ENCODE measurements at regions not wholly inside any gene's neighbourhood (a gene's known extent, or its start where the extent isn't known, plus 50 kb on each side); places are given as distances from the start of the nearest gene placed in this dataset.

DNA sequence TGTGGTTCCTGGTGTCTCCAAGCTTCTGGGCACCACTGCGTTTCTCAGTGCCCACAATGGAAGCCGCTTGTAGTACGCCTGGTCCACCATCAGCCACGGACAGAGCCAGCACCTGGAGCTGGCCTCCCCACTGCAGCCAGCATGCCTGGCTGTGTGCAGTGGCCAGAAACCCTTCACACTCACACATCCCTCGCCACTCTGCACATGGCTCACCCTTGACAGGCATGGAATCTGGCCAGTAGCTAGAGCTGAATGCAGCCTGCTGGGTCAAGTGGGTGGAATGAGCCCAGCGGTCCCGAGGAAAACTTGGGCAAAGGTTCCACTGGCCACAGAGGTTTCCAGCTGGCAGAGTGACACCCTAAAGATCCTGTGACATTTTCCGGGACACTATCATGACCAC is 146.0 kb upstream of the ADO start:
- H3K4me3 ChIP-seq (ENCODE audit: low read length in 2 of 2) = no peak overlapping the region
- no peaks in the 10 kb centered on the region for H3K36me3 ChIP-seq (ENCODE audit: control insufficient read depth in 2 of 2, insufficient read depth in 2 of 2, low read length in 2 of 2)
- no peak overlapping the region for H3K9ac ChIP-seq (ENCODE audit: low read depth in 1 of 2, low read length in 2 of 2)
- no peaks in the 10 kb centered on the region for H3K4me1 ChIP-seq (ENCODE audit: control insufficient read depth in 2 of 2, insufficient read depth in 2 of 2, low read length in 2 of 2)
- H3K9me3 ChIP-seq (ENCODE audit: control insufficient read depth in 2 of 2, low read length in 2 of 2) = no peaks in the 10 kb centered on the region
- no peak overlapping the region for H3K27ac ChIP-seq (ENCODE audit: low read depth in 2 of 2, low read length in 2 of 2)
- H3K27me3 ChIP-seq (ENCODE audit: control insufficient read depth in 2 of 2, insufficient read depth in 2 of 2, low read length in 2 of 2) = no peaks in the 10 kb centered on the region

DNA sequence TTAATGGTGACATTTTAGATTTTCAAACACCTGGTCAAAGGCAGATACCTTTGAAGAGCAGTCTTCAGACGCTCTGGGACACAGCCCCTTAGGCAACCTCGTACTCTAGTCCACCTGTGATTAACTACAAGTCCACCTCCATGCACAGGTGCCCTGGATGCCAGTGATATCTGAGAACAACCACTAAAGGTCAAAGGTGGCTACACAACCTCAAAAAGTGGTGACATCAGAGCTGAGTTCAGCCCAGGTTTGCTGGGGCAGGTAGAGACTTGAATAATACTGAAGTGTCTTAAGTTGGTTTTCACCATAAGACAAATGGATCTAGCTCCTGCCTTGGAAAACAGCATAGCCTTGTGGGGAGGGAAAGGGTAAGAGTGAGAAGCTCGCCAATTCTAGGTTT is 143.4 kb upstream of the ADO start:
- H3K27ac ChIP-seq (ENCODE audit: low read depth in 2 of 2, low read length in 2 of 2) = no peak overlapping the region
- H3K4me1 ChIP-seq (ENCODE audit: control insufficient read depth in 2 of 2, insufficient read depth in 2 of 2, low read length in 2 of 2) = no peaks in the 10 kb centered on the region
- H3K9me3 ChIP-seq (ENCODE audit: control insufficient read depth in 2 of 2, low read length in 2 of 2) = no peaks in the 10 kb centered on the region
- H3K27me3 ChIP-seq (ENCODE audit: control insufficient read depth in 2 of 2, insufficient read depth in 2 of 2, low read length in 2 of 2) = no peaks in the 10 kb centered on the region
- H3K36me3 ChIP-seq (ENCODE audit: control insufficient read depth in 2 of 2, insufficient read depth in 2 of 2, low read length in 2 of 2) = no peaks in the 10 kb centered on the region
- no peak overlapping the region for H3K9ac ChIP-seq (ENCODE audit: low read depth in 1 of 2, low read length in 2 of 2)
- no peak overlapping the region for H3K4me3 ChIP-seq (ENCODE audit: low read length in 2 of 2)

DNA sequence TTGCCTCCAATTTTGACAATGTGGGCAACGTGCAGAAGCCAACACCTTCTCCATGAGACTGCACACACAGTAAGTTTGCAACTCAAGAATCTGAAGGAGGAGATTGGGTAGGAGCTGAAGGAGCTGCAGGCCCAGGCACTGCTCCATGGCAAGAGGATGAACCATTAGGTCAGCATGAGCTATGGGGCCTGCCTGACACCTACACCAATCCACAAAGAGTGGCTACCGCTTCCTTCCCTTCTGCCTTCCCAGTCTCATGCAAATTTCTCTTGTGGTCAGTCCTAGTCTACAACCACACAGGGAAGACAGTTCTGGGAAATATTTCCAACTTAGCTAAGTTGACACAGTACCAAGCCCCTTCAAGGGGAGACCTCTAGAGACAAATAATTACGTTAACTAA is 142.0 kb upstream of the ADO start:
- Histone ChIP-seq H3K9ac (ENCODE audit: low read depth in 1 of 2, low read length in 2 of 2) (no peak overlapping the region), H3K4me3 (ENCODE audit: low read length in 2 of 2) (no peak overlapping the region), H3K27me3 (ENCODE audit: control insufficient read depth in 2 of 2, insufficient read depth in 2 of 2, low read length in 2 of 2) (no peaks in the 10 kb centered on the region), H3K36me3 (ENCODE audit: control insufficient read depth in 2 of 2, insufficient read depth in 2 of 2, low read length in 2 of 2) (no peaks in the 10 kb centered on the region), H3K27ac (ENCODE audit: low read depth in 2 of 2, low read length in 2 of 2) (no peak overlapping the region), H3K4me1 (ENCODE audit: control insufficient read depth in 2 of 2, insufficient read depth in 2 of 2, low read length in 2 of 2) (no peaks in the 10 kb centered on the region), H3K9me3 (ENCODE audit: control insufficient read depth in 2 of 2, low read length in 2 of 2) (no peaks in the 10 kb centered on the region)

DNA sequence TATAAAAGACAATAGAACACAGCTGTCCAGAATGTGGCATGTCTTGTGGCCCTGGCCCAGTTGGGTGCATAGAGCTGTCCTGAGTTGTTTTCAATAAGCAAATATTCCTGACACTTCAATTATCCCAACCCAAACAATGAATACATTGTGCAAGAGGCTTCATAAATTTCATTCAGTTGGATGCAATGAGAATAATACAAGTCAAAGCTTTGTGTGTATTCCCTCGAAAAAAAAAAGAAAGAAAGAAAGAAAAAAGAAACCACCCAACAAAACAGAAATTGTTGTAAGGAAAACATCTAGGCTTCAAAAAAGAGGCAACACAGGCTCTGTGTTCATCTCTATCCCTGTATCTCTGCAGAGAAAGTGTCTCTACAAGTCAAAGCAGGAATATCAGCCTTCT is 138.7 kb upstream of the ADO start:
- Histone ChIP-seq H3K4me3 (ENCODE audit: low read length in 2 of 2) (no peak overlapping the region), H3K27me3 (ENCODE audit: control insufficient read depth in 2 of 2, insufficient read depth in 2 of 2, low read length in 2 of 2) (no peaks in the 10 kb centered on the region), H3K36me3 (ENCODE audit: control insufficient read depth in 2 of 2, insufficient read depth in 2 of 2, low read length in 2 of 2) (no peaks in the 10 kb centered on the region), H3K9ac (ENCODE audit: low read depth in 1 of 2, low read length in 2 of 2) (no peak overlapping the region), H3K27ac (ENCODE audit: low read depth in 2 of 2, low read length in 2 of 2) (no peak overlapping the region), H3K9me3 (ENCODE audit: control insufficient read depth in 2 of 2, low read length in 2 of 2) (no peaks in the 10 kb centered on the region), H3K4me1 (ENCODE audit: control insufficient read depth in 2 of 2, insufficient read depth in 2 of 2, low read length in 2 of 2) (no peaks in the 10 kb centered on the region)

DNA sequence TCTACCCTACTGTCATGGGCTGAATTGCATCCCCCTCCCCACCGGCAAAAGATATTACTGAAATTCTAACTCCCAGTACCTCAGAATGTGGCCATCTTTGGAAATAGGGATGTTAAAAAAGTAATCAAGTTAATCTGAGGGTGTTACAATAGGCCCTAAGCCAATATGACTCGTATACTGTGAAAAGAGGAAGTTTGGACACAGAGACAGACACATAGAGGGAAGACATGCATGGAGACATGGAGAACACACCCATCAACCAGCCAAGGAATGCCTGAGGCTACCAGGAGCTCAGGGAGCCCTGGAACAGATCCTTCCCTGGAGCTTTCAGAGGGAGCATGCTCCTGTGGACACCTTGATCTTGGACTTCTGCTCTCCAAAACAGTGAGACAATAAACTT is 138.2 kb upstream of the ADO start:
- no peak overlapping the region for H3K9ac ChIP-seq (ENCODE audit: low read depth in 1 of 2, low read length in 2 of 2)
- no peak overlapping the region for H3K4me3 ChIP-seq (ENCODE audit: low read length in 2 of 2)
- H3K36me3 ChIP-seq (ENCODE audit: control insufficient read depth in 2 of 2, insufficient read depth in 2 of 2, low read length in 2 of 2) = no peaks in the 10 kb centered on the region
- H3K4me1 ChIP-seq (ENCODE audit: control insufficient read depth in 2 of 2, insufficient read depth in 2 of 2, low read length in 2 of 2) = no peaks in the 10 kb centered on the region
- no peak overlapping the region for H3K27ac ChIP-seq (ENCODE audit: low read depth in 2 of 2, low read length in 2 of 2)
- H3K9me3 ChIP-seq (ENCODE audit: control insufficient read depth in 2 of 2, low read length in 2 of 2) = no peaks in the 10 kb centered on the region
- H3K27me3 ChIP-seq (ENCODE audit: control insufficient read depth in 2 of 2, insufficient read depth in 2 of 2, low read length in 2 of 2) = no peaks in the 10 kb centered on the region

DNA sequence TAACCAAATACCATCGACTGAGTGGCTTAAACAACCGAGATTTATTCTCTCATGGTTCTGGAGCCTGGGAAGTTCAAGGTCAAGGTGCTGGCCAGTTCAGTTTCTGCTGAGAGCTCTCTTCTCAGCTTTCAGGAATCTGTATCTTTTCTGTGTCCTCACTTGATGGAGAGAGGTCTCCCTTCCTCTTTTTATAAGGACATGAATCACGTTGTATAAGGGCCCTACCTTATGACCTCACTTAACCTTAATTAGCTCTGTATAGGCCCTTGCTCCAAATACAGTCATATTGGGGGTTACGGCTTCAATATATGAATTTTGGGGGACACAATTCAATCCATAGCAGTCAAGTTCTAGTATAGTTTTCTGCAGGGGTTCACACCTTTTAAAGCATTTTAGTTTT is 135.2 kb upstream of the ADO start:
- H3K4me1 ChIP-seq (ENCODE audit: control insufficient read depth in 2 of 2, insufficient read depth in 2 of 2, low read length in 2 of 2) = no peaks in the 10 kb centered on the region
- H3K27ac ChIP-seq (ENCODE audit: low read depth in 2 of 2, low read length in 2 of 2) = no peak overlapping the region
- H3K9me3 ChIP-seq (ENCODE audit: control insufficient read depth in 2 of 2, low read length in 2 of 2) = no peaks in the 10 kb centered on the region
- no peak overlapping the region for H3K9ac ChIP-seq (ENCODE audit: low read depth in 1 of 2, low read length in 2 of 2)
- no peaks in the 10 kb centered on the region for H3K36me3 ChIP-seq (ENCODE audit: control insufficient read depth in 2 of 2, insufficient read depth in 2 of 2, low read length in 2 of 2)
- no peaks in the 10 kb centered on the region for H3K27me3 ChIP-seq (ENCODE audit: control insufficient read depth in 2 of 2, insufficient read depth in 2 of 2, low read length in 2 of 2)
- no peak overlapping the region for H3K4me3 ChIP-seq (ENCODE audit: low read length in 2 of 2)

DNA sequence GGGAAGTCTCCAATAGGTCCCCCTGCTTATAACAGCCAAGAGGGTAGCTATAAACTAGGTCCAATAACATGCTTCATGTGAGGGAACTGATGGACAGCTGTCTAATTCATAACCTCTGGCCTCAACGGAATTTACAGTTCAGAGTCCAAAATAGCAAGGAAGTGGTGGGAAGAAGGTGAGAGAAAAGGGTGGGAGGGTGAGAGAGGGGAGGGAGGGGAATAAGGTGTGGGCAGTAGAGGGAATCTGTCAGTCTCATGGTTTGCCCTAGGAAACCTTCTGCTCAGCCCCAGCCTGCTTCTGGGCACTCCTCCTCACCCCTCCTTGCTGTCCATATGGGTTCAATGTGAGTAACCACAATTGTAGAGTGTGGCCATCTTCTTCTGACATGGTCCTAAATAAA is 133.4 kb upstream of the ADO start:
- Histone ChIP-seq H3K27me3 (ENCODE audit: control insufficient read depth in 2 of 2, insufficient read depth in 2 of 2, low read length in 2 of 2) (no peaks in the 10 kb centered on the region), H3K36me3 (ENCODE audit: control insufficient read depth in 2 of 2, insufficient read depth in 2 of 2, low read length in 2 of 2) (no peaks in the 10 kb centered on the region), H3K4me3 (ENCODE audit: low read length in 2 of 2) (no peak overlapping the region), H3K27ac (ENCODE audit: low read depth in 2 of 2, low read length in 2 of 2) (no peak overlapping the region), H3K9ac (ENCODE audit: low read depth in 1 of 2, low read length in 2 of 2) (no peak overlapping the region), H3K9me3 (ENCODE audit: control insufficient read depth in 2 of 2, low read length in 2 of 2) (no peaks in the 10 kb centered on the region), H3K4me1 (ENCODE audit: control insufficient read depth in 2 of 2, insufficient read depth in 2 of 2, low read length in 2 of 2) (no peaks in the 10 kb centered on the region)

DNA sequence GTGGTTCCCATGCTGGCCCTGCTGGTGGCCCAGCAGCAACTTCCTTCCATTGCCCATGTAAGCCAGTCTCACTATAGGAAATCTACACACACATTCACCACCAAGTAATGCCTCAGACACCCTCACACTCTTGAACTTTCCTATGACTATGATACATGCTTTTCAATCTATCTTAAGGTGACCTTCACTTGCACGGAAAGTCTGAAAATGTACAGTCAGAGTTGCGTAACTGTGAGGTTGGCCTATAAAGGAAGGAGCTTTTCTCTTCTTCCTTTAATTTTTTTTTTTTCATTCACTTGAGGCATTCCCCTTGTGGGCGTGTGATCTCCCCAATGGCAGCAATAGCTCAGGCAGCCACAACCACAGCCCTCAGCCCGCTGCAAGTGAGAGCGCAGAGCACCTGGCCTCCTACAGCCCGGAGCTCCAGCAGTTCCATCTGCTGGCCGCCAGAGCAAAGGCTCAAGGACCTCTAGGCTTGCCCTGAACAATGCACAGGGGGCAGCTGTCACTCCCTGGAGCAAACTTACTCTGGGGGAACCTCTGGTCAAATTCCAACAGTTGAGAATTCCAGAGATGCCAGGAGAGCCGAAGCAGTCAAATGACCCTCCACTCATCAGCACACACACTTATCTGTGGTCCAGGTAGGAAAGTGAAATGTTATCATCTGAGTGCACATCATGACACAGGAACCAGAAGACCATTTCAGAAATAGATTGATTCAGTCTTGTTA is 123.1 kb upstream of the ADO start:
- Histone ChIP-seq H3K36me3 (ENCODE audit: control insufficient read depth in 2 of 2, insufficient read depth in 2 of 2, low read length in 2 of 2) (no peaks in the 10 kb centered on the region), H3K9me3 (ENCODE audit: control insufficient read depth in 2 of 2, low read length in 2 of 2) (no peaks in the 10 kb centered on the region), H3K27me3 (ENCODE audit: control insufficient read depth in 2 of 2, insufficient read depth in 2 of 2, low read length in 2 of 2) (no peaks in the 10 kb centered on the region)

DNA sequence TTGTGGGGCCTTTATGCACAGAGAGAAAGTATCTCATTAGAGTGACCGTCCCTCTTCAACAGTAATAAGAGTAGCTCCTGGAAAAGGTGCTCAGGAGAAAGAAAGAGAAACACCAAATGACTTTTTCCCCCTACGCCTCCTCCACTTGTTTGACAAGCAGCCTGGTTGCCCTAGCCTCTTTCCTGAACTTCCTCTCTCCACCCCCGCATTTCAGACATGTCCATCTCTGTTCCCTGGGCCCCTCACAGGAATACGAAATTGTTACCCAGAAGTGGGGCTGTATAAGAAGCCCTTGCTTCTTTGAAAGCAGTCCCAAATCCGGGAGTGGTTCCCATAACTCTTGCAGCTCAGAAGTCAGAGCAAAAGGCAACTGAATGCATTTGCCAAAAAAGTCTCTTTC is 119.6 kb upstream of the ADO start:
- H3K9ac ChIP-seq (ENCODE audit: low read depth in 1 of 2, low read length in 2 of 2) = no peak overlapping the region

More for the DNA sequence above, 123.1 kb upstream of the ADO start:
- Histone ChIP-seq H3K27ac (ENCODE audit: low read depth in 2 of 2, low read length in 2 of 2) (no peak overlapping the region), H3K4me3 (ENCODE audit: low read length in 2 of 2) (no peak overlapping the region), H3K4me1 (ENCODE audit: control insufficient read depth in 2 of 2, insufficient read depth in 2 of 2, low read length in 2 of 2) (no peaks in the 10 kb centered on the region), H3K9ac (ENCODE audit: low read depth in 1 of 2, low read length in 2 of 2) (no peak overlapping the region)

DNA sequence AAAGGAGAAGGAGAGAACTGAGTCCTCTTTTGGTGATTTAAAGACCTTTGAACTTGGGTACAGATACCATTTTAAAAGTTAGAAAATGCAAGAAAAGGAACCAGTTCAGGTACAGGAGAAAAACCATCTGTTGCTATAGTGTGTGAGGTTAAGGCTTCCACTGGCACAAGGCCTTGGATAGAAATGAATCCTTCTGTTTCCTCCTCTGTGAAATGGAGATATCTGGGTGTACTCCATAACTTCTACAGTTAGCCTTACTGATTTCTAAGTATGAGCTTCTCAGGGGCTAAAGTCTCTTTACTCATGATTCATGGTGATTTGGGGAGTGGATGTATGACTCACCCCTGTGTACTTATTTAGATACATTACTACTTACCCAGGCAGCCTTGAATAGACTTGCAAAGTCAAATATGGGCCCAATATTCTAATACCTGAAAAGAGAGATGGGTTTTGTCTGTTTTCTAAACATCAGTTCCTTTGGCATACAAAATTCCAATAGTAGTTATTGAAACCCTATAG is 117.2 kb upstream of the ADO start:
- no peak overlapping the region for H3K4me3 ChIP-seq (ENCODE audit: low read length in 2 of 2)
- H3K27me3 ChIP-seq (ENCODE audit: control insufficient read depth in 2 of 2, insufficient read depth in 2 of 2, low read length in 2 of 2) = no peaks in the 10 kb centered on the region
- no peak overlapping the region for H3K9ac ChIP-seq (ENCODE audit: low read depth in 1 of 2, low read length in 2 of 2)
- H3K27ac ChIP-seq (ENCODE audit: low read depth in 2 of 2, low read length in 2 of 2) = no peak overlapping the region
- H3K4me1 ChIP-seq (ENCODE audit: control insufficient read depth in 2 of 2, insufficient read depth in 2 of 2, low read length in 2 of 2) = peaks cover 0 to 3% of the 10 kb centered on the region in 2 donors
- H3K36me3 ChIP-seq (ENCODE audit: control insufficient read depth in 2 of 2, insufficient read depth in 2 of 2, low read length in 2 of 2) = no peaks in the 10 kb centered on the region
- no peaks in the 10 kb centered on the region for H3K9me3 ChIP-seq (ENCODE audit: control insufficient read depth in 2 of 2, low read length in 2 of 2)

More for the DNA sequence above, 119.6 kb upstream of the ADO start:
- H3K36me3 ChIP-seq (ENCODE audit: control insufficient read depth in 2 of 2, insufficient read depth in 2 of 2, low read length in 2 of 2) = no peaks in the 10 kb centered on the region
- no peaks in the 10 kb centered on the region for H3K9me3 ChIP-seq (ENCODE audit: control insufficient read depth in 2 of 2, low read length in 2 of 2)
- H3K4me1 ChIP-seq (ENCODE audit: control insufficient read depth in 2 of 2, insufficient read depth in 2 of 2, low read length in 2 of 2) = no peaks in the 10 kb centered on the region
- H3K27me3 ChIP-seq (ENCODE audit: control insufficient read depth in 2 of 2, insufficient read depth in 2 of 2, low read length in 2 of 2) = no peaks in the 10 kb centered on the region
- no peak overlapping the region for H3K27ac ChIP-seq (ENCODE audit: low read depth in 2 of 2, low read length in 2 of 2)
- H3K4me3 ChIP-seq (ENCODE audit: low read length in 2 of 2) = no peak overlapping the region

Measured in mucosa of rectum (tissue), 2 donors.